Caco-2 (cell line): ENCODE measurements at regions not wholly inside any gene's neighbourhood (a gene's known extent, or its start where the extent isn't known, plus 50 kb on each side); places are given as distances from the start of the nearest gene placed in this dataset.

Experiments used
- BruUV-seq: library from RNA; stranded (reverse); fragments of 400-500 nt; replicated peaks from 2 replicates; lab custom pipeline; 2021; lab: Mats Ljungman, UMichigan
- CTCF ChIA-PET: fragments of 300-600 bp; sonication (Branson Sonifier 250); formaldehyde crosslinking; loops from one replicate; lab custom pipeline; 2022; ENCODE audit warnings: antibody characterized with exemption; lab: Charles Lee
- POLR2A ChIA-PET: fragments of 300-600 bp; sonication (Branson Sonifier 250); formaldehyde crosslinking; loops from one replicate; lab custom pipeline; 2022; ENCODE audit warnings: antibody characterized with exemption; lab: Charles Lee
- DNase-seq, 2 experiments: peaks; one replicate each; pipeline versions ENCODE4 v3.0.0 to v3.0.0-alpha.2; 2020 to 2022
- H3K27me3 ChIP-seq: replicated peaks from 2 replicates; pipeline ENCODE4 v1.6.0; 2011; ENCODE audit warnings: low read length; ENCODE audit not compliant: control insufficient read depth, insufficient read depth
- H3K36me3 ChIP-seq: 2 replicates; pipeline ENCODE4 v1.5.1; 2011; ENCODE audit warnings: low read length; ENCODE audit not compliant: control insufficient read depth, insufficient read depth
- H3K4me1 ChIP-seq: fragments of 250-450 bp; sonication (Bioruptor Pico); 2 replicates; pipeline ENCODE4 v1.5.1; 2020; ENCODE audit warnings: mild to moderate bottlenecking
- H3K4me3 ChIP-seq: 2 replicates; pipeline ENCODE4 v1.5.1; 2011; ENCODE audit warnings: low read depth, mild to moderate bottlenecking, control low read depth, low read length
- H3K9me3 ChIP-seq: fragments of 250-450 bp; sonication (Bioruptor Pico); 2 replicates; pipeline ENCODE4 v1.5.1; 2020; ENCODE audit warnings: mild to moderate bottlenecking, moderate library complexity
- H3K27ac Mint-ChIP-seq: one replicate; pipeline ENCODE4 v1.8.0; 2022; ENCODE audit warnings: mixed read lengths; ENCODE audit not compliant: unreplicated experiment
- H3K27me3 Mint-ChIP-seq: one replicate; pipeline ENCODE4 v1.8.0; 2022; ENCODE audit warnings: mixed read lengths; ENCODE audit not compliant: insufficient read depth, unreplicated experiment
- H3K36me3 Mint-ChIP-seq: one replicate; pipeline ENCODE4 v1.8.0; 2022; ENCODE audit warnings: mild to moderate bottlenecking, mixed read lengths; ENCODE audit not compliant: insufficient read depth, unreplicated experiment
- H3K4me1 Mint-ChIP-seq: one replicate; pipeline ENCODE4 v1.8.0; 2022; ENCODE audit warnings: low read depth, mixed read lengths; ENCODE audit not compliant: unreplicated experiment
- H3K4me3 Mint-ChIP-seq: one replicate; pipeline ENCODE4 v1.8.0; 2022; ENCODE audit warnings: mild to moderate bottlenecking, moderate library complexity, mixed read lengths; ENCODE audit not compliant: unreplicated experiment
- H3K9me3 Mint-ChIP-seq: one replicate; pipeline ENCODE4 v1.8.0; 2022; ENCODE audit warnings: mixed read lengths; ENCODE audit not compliant: unreplicated experiment
- CTCF ChIP-seq, 2 experiments: fragments of 200-600 bp in 1 of 2; IDR thresholded peaks; 1 replicate in 1 of 2; 2 replicates in 1 of 2; pipeline versions ENCODE4 v1.5.1 to v1.8.0; 2011 to 2022; ENCODE audit warnings: antibody characterized with exemption in 1 of 2, control low read depth in 1 of 2, inconsistent platforms in 1 of 2, low read depth in 1 of 2, low read length in 1 of 2, mild to moderate bottlenecking in 1 of 2, moderate library complexity in 1 of 2; ENCODE audit not compliant: insufficient read depth in 1 of 2, severe bottlenecking in 1 of 2, unreplicated experiment in 1 of 2
- intact Hi-C: fragments of 100-400 bp; cut with micrococcal nuclease; formaldehyde crosslinking; loops from one replicate; pipeline ENCODE4 v1.10.0; 2022; ENCODE audit not compliant: unreplicated experiment

- Histone ChIP-seq H3K9me3 (no peaks in the 10 kb centered on the region), H3K36me3 (no peaks in the 10 kb centered on the region), H3K4me3 (no peak overlapping the region), H3K4me1 (no peaks in the 10 kb centered on the region), H3K27me3 (no peaks in the 10 kb centered on the region)
- intact Hi-C loops, result no loop called here
- no peaks in the 10 kb centered on the region for H3K27me3 Mint-ChIP-seq
- no peak overlapping the region for H3K27ac Mint-ChIP-seq
- H3K4me3 Mint-ChIP-seq, result no peak overlapping the region
- POLR2A ChIA-PET, result no interaction called here
- TF ChIP-seq CTCF (IDR thresholded peaks at IDR 0.05; ENCODE audit: insufficient read depth in 1 of 2, low read depth in 1 of 2, low read length in 1 of 2, severe bottlenecking in 1 of 2, unreplicated experiment in 1 of 2), result no peak
- BruUV-seq, result no TSS peak
- no peaks in the 10 kb centered on the region for H3K36me3 Mint-ChIP-seq
- CTCF ChIA-PET, result no interaction called here
- H3K9me3 Mint-ChIP-seq, result no peaks in the 10 kb centered on the region
- H3K4me1 Mint-ChIP-seq, result peaks cover 18% of the 10 kb centered on the region
- no peak for DNase-seq
Measured at GRCh38 chr4:138692411-138692810, 323.2 kb upstream of the NOCT start.

- H3K9me3 ChIP-seq, result no peaks in the 10 kb centered on the region
- H3K4me3 ChIP-seq, result no peak overlapping the region
- no peaks in the 10 kb centered on the region for H3K36me3 ChIP-seq
- DNase-seq, result no peak
- CTCF ChIA-PET, result interaction anchor here (1.3 kb wide), 1 partner anchor 181 kb away, joined by 3 read pairs; no protein-coding TSS in a partner anchor
- POLR2A ChIA-PET, result no interaction called here
- peaks cover 12% of the 10 kb centered on the region for H3K4me1 Mint-ChIP-seq
- no peaks in the 10 kb centered on the region for H3K4me1 ChIP-seq
- no peak overlapping the region for H3K4me3 Mint-ChIP-seq
- no peaks in the 10 kb centered on the region for H3K36me3 Mint-ChIP-seq
- no peaks in the 10 kb centered on the region for H3K9me3 Mint-ChIP-seq
- H3K27ac Mint-ChIP-seq, result no peak overlapping the region
- H3K27me3 Mint-ChIP-seq, result no peaks in the 10 kb centered on the region
- H3K27me3 ChIP-seq, result no peaks in the 10 kb centered on the region
- BruUV-seq, result no TSS peak
- intact Hi-C loops, result loop anchor here (10.0 kb wide), 1 partner anchor 955 kb away; no protein-coding TSS in a partner anchor
- TF ChIP-seq CTCF (IDR thresholded peaks at IDR 0.05; ENCODE audit: insufficient read depth in 1 of 2, low read depth in 1 of 2, low read length in 1 of 2, severe bottlenecking in 1 of 2, unreplicated experiment in 1 of 2), result no peak
Measured at GRCh38 chr4:138689593-138689992, 326.0 kb upstream of the NOCT start.

- CTCF ChIA-PET, result interaction anchor here (0.6 kb wide), 1 partner anchor 9 kb away, joined by 3 read pairs; no protein-coding TSS in a partner anchor
- BruUV-seq, result no TSS peak
Measured at GRCh38 chr4:138689187-138689586, 326.4 kb upstream of the NOCT start.

More at GRCh38 chr4:138689187-138689586, 326.4 kb upstream of the NOCT start:
- Histone ChIP-seq H3K36me3 (no peaks in the 10 kb centered on the region), H3K4me3 (no peak overlapping the region), H3K27me3 (no peaks in the 10 kb centered on the region), H3K4me1 (no peaks in the 10 kb centered on the region), H3K9me3 (no peaks in the 10 kb centered on the region)
- POLR2A ChIA-PET, result no interaction called here
- no peak for TF ChIP-seq CTCF (IDR thresholded peaks at IDR 0.05; ENCODE audit: insufficient read depth in 1 of 2, low read depth in 1 of 2, low read length in 1 of 2, severe bottlenecking in 1 of 2, unreplicated experiment in 1 of 2)
- Mint-ChIP-seq H3K27me3 (no peaks in the 10 kb centered on the region), H3K27ac (no peak overlapping the region), H3K4me3 (no peak overlapping the region), H3K9me3 (no peaks in the 10 kb centered on the region), H3K4me1 (peaks cover 9% of the 10 kb centered on the region), H3K36me3 (no peaks in the 10 kb centered on the region)
- intact Hi-C loops, result loop anchor here (10.0 kb wide), 1 partner anchor 954 kb away; no protein-coding TSS in a partner anchor
- DNase-seq, result no peak
